Pancreas (tissue), 10 donors: ENCODE measurements at regions not wholly inside any gene's neighbourhood (a gene's known extent, or its start where the extent isn't known, plus 50 kb on each side); places are given as distances from the start of the nearest gene placed in this dataset.

ENCODE experiments used
- ATAC-seq, 4 donors: fragments of 200-7000 bp; cut with Tn5 transposase; one replicate each; pipeline versions ENCODE4 v1.8.0 to v1.9.1; 2020; ENCODE audit warnings: mild to moderate bottlenecking in 4 of 4, moderate library complexity in 4 of 4
- DNase-seq, 6 donors: peaks; one replicate each; pipeline ENCODE4 v3.0.0-alpha.2; 2020
- FAIRE-seq: peaks from 2 replicates; lab custom pipeline; 2012; peaks lifted over from hg19 to GRCh38; lab: Jason Lieb, UNC
- H3K27ac ChIP-seq, 4 donors: fragments of 200-600 bp; sonication (generic); 1 replicate in 3 of 4; 2 replicates in 1 of 4; pipeline versions ENCODE4 v1.5.0 to v1.8.0; 2020
- H3K27me3 ChIP-seq, 4 donors: fragments of 200-600 bp; one replicate each; pipeline ENCODE4 v1.8.0; 2021
- H3K36me3 ChIP-seq, 3 donors: fragments of 200-600 bp; sonication (generic) in 1 of 3; one replicate each; pipeline versions ENCODE4 v1.5.0 to v1.8.0; 2020 to 2021
- H3K4me1 ChIP-seq, 3 donors: fragments of 200-600 bp; one replicate each; pipeline ENCODE4 v1.8.0; 2021
- H3K4me3 ChIP-seq, 4 donors: fragments of 200-600 bp; sonication (generic) in 2 of 4; one replicate each; pipeline versions ENCODE4 v1.5.0 to v1.8.0; 2020 to 2021
- H3K9me3 ChIP-seq, 4 donors: fragments of 200-600 bp; one replicate each; pipeline ENCODE4 v1.8.0; 2021
- WGBS, 2 donors: extraction: QIAGEN DNeasy Blood & Tissue Kit; methylation state at CpG; one replicate each; pipeline ENCODE4 v1.1.7; 2013; 5-methylcytosine and 5-hydroxymethylcytosine counted together
- intact Hi-C, 3 donors: fragments of 100-400 bp; cut with DNase I; formaldehyde crosslinking; loops; one replicate each; pipeline versions ENCODE4 v1.11.1 to v1.14.2; 2022
- TF ChIP-seq, protein P1 (sequence below), 4 donors: fragments of 200-600 bp; sonication (generic) in 3 of 4; IDR thresholded peaks; one replicate each; pipeline versions ENCODE4 v1.5.0 to v1.8.0; 2021; ENCODE audit warnings: antibody characterized with exemption in 4 of 4
- donor health status: healthy with polysubstance abuse.
- donor health status: DM: no; HTN: no; CAD: no; lungs with moderate emphysema.
- donor health status: DM: no; HTN: no; CAD: no.
- donor health status: control.
- donor health status: control.
- donor health status: Bipolar disorder and iron deficiency.
- donor health status: DM: yes; HTN: yes; CAD: no.
- donor health status: DM: no; HTN: no; CAD: no.
- donor health status: DM: no; HTN: no; CAD: no.
- donor health status: DM: yes; HTN: yes; CAD: no.

DNA sequence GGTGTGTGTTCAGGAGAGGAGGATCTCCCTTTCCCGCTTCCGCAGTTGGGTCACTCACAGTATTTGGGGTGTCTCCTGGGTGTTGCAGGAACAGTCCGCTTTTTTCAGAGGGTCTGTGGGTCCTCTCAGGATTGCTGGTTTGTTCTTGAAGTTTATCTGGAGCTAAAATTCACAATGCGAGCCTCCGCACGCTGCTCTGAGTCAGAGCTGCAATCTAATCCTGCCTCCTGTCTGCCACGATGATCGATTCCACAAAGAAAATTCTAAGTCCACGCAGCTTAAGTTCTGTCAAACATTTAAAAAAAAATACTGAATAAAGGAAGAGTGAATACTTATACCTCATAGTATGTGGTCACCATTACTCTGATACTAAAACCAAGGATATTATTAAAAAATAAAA, 76.5 kb downstream of the RAD51AP2 start:
- no peak for FAIRE-seq
- Histone ChIP-seq H3K27ac (no peak overlapping the region), H3K4me3 (no peak overlapping the region), H3K27me3 (no peaks in the 10 kb centered on the region), H3K36me3 (no peaks in the 10 kb centered on the region), H3K9me3 (no peaks in the 10 kb centered on the region), H3K4me1 (no peaks in the 10 kb centered on the region)
- WGBS, 2 donors = 81 to 82% methylated on average over 9 of the region's 9 CpGs
- no peak for ATAC-seq
- TF ChIP-seq, protein P1, sequence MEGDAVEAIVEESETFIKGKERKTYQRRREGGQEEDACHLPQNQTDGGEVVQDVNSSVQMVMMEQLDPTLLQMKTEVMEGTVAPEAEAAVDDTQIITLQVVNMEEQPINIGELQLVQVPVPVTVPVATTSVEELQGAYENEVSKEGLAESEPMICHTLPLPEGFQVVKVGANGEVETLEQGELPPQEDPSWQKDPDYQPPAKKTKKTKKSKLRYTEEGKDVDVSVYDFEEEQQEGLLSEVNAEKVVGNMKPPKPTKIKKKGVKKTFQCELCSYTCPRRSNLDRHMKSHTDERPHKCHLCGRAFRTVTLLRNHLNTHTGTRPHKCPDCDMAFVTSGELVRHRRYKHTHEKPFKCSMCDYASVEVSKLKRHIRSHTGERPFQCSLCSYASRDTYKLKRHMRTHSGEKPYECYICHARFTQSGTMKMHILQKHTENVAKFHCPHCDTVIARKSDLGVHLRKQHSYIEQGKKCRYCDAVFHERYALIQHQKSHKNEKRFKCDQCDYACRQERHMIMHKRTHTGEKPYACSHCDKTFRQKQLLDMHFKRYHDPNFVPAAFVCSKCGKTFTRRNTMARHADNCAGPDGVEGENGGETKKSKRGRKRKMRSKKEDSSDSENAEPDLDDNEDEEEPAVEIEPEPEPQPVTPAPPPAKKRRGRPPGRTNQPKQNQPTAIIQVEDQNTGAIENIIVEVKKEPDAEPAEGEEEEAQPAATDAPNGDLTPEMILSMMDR (IDR thresholded peaks at IDR 0.05) = no peak
- intact Hi-C loops = no loop called here
- no peak for DNase-seq

DNA sequence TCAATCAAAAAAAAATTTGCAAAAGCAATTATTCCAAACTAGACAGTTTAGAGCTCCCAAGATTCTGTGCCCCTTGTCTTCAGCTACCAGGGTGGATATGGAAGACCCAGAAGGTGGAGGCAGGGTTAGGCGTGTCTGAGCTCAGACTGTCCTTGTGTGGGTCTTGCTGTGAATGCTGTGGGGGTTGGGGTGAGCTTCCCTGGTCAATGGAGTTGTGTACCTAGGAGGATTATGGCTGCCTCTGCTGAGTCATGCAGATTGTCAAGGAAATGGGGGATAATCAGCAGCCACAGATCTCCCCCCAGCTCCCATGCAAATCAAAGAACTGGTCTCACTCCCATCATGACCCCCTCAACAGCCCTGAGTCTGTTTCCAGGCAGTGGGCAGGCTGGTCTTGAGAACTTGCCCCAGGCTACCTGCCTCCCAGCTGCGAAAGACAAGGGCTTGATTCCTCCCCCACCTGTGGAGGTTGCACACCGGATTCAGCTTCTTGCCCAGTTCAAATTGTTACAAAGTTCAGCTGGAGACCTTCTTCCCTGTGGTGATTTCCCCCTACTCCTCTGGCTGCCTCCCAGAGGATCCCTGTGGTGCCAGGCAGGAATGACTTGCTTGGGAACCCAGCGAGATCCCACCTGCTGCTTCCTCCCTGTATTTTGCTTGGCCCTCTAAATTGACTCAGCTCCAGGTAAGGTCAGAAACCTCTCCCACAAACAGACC, 77.0 kb downstream of the RAD51AP2 start:
- intact Hi-C loops = no loop called here
- TF ChIP-seq, protein P1 (IDR thresholded peaks at IDR 0.05) = no peak
- no peaks in the 10 kb centered on the region for H3K27me3 ChIP-seq
- no peaks in the 10 kb centered on the region for H3K4me1 ChIP-seq
- FAIRE-seq = no peak
- ATAC-seq = no peak
- no peaks in the 10 kb centered on the region for H3K36me3 ChIP-seq
- 60 to 72% methylated on average over 4 of the region's 4 CpGs for WGBS, 2 donors
- no peak overlapping the region for H3K4me3 ChIP-seq
- H3K9me3 ChIP-seq = no peaks in the 10 kb centered on the region
- H3K27ac ChIP-seq = no peak overlapping the region
- DNase-seq = no peak

DNA sequence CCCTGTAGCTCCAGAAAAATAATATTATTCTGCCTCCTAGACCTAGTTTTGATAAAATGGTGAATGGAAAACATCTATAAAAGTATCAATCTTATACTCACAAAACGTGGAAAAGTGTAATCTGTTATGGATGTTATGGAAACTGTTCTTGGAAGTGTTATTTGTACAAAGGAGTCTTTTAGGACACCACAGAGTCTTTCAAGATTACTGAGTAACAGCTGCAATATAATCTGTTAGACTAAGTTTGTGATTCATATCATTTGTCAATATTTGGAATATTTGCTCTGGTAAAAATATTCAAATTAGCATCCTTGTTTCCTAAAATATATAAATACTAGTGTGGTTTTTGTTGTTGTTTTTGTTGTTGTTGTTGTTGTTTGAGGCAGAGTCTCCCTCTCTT, 87.9 kb downstream of the RAD51AP2 start:
- Histone ChIP-seq H3K4me1 (no peaks in the 10 kb centered on the region), H3K27me3 (peaks cover 0 to 5% (median 2%) of the 10 kb centered on the region in 4 donors), H3K9me3 (no peaks in the 10 kb centered on the region), H3K36me3 (no peaks in the 10 kb centered on the region), H3K4me3 (no peak overlapping the region), H3K27ac (no peak overlapping the region)
- ATAC-seq = no peak
- FAIRE-seq = no peak
- 10 to 17% methylated on average over 1 of the region's 1 CpG for WGBS, 2 donors
- intact Hi-C loops = no loop called here
- TF ChIP-seq, protein P1 (IDR thresholded peaks at IDR 0.05) = no peak
- DNase-seq = no peak

DNA sequence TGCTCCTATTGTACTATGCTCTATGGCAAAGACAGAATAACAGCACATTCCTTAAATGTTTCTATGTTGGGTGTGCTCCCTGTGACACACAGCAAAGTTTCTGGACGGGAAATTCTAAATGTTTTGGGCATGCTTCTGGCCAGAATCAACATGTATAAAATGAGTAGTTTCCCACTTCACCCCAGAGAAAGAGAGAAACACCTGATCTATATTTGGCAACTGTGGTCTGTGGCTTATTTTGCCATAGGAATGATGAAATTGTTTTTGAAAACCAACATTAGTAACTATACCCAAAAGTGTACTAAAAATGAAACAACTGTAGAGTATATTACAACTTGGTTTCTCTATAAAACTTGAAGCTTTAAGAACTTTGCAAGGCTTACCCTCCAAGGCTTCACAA, 89.1 kb downstream of the RAD51AP2 start:
- TF ChIP-seq, protein P1 (IDR thresholded peaks at IDR 0.05) = no peak
- Histone ChIP-seq H3K36me3 (no peaks in the 10 kb centered on the region), H3K27me3 (peaks cover 0 to 5% (median 2%) of the 10 kb centered on the region in 4 donors), H3K27ac (no peak overlapping the region), H3K4me1 (no peaks in the 10 kb centered on the region), H3K4me3 (no peak overlapping the region), H3K9me3 (no peaks in the 10 kb centered on the region)
- intact Hi-C loops = no loop called here
- 16 to 23% methylated on average over 1 of the region's 1 CpG for WGBS, 2 donors
- DNase-seq = no peak
- no peak for FAIRE-seq
- no peak for ATAC-seq

DNA sequence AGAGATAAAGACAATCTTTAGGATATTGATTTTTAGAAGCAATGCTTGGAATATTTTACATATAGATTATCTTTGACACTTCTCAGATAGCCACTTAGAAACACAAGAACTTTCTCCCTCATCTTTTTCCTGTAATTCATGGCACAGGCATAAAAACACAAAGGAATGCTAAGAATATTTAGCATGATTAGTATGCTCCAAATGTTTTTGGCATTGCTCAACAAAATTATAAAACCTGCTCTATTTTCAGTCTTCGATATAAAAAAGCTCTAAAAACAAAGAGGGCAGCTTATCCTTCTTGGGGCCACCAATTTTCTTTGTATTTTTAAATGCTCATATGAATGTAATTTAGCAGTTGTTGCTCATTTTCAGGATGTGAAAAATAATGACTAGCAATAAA, 90.8 kb downstream of the RAD51AP2 start:
- WGBS, 2 donors = 68 to 87% methylated on average over 1 of the region's 1 CpG
- H3K36me3 ChIP-seq = no peaks in the 10 kb centered on the region
- H3K4me1 ChIP-seq = no peaks in the 10 kb centered on the region
- FAIRE-seq (no peak), ATAC-seq (no peak), DNase-seq (no peak)
- H3K27me3 ChIP-seq = peaks cover 0 to 4% (median 0%) of the 10 kb centered on the region in 4 donors
- no peak overlapping the region for H3K27ac ChIP-seq
- H3K4me3 ChIP-seq = no peak overlapping the region
- intact Hi-C loops = no loop called here
- TF ChIP-seq, protein P1 (IDR thresholded peaks at IDR 0.05) = no peak
- no peaks in the 10 kb centered on the region for H3K9me3 ChIP-seq
